ENCODE measurements at regions not wholly inside any gene's neighbourhood (a gene's known extent, or its start where the extent isn't known, plus 50 kb on each side); places are given as distances from the start of the nearest gene placed in this dataset.

DNA sequence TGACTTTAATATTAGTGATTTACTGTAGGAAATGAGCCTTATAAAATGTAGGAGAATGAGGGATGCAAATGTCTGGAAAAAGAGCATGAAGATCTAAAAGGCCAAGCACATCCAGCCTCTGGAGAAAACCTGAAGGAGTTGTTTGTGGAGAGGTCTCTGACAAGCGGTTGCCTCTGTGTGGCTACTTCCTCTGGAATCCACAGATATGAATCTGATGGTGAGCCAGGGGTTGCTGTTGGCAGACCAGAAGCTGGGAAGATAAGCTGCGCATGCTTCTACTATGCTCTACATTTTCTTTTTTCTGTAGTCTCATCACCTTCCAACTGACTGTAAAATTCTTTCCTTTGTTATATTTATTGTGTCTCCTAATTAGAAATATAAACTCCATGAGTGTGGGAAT lies 248.6 kb downstream of the OLFM3 start:
- H3K4me2 ChIP-seq, result no peak overlapping the region
- no peaks in the 10 kb centered on the region for H3K4me1 ChIP-seq
- ChIA-PET CTCF (no interaction called here), POLR2A (no interaction called here)
- no peak overlapping the region for H3K27ac ChIP-seq
- FAIRE-seq (no peak), ATAC-seq (no peak), DNase-seq (ENCODE audit: low read depth in 1 of 2, low spot score in 1 of 2) (no peak)
- no peak overlapping the region for H3K4me3 ChIP-seq
- H3K9me3 ChIP-seq, result no peaks in the 10 kb centered on the region
- 41% methylated on average over 2 of the region's 2 CpGs for WGBS (ENCODE audit: missing lambda C conversion rate)
- TF ChIP-seq NR3C1 (IDR thresholded peaks at IDR 0.05) (no peak), RAD21 (conservative IDR thresholded peaks at IDR 0.05 in 1 of 2, IDR thresholded peaks at IDR 0.05 in 1 of 2) (no peak), HOXB13 (CRISPR knock-in tag; IDR thresholded peaks at IDR 0.05; ENCODE audit: low read depth) (no peak), TP53 (CRISPR knock-in tag; IDR thresholded peaks at IDR 0.05) (no peak), ESRRA (IDR thresholded peaks at IDR 0.05; ENCODE audit: borderline replicate concordance, low read length) (no peak), ZNF302 (CRISPR knock-in tag; IDR thresholded peaks at IDR 0.05) (no peak), FOXS1 (CRISPR knock-in tag; IDR thresholded peaks at IDR 0.05) (no peak)

Small RNAs in the stretch of these regions (small RNA-seq; reads per million reads assigned to genes)
- gene RNU6-965P, result 0 reads per million in 6 experiments

All from A549 (cell line).